CD4-positive, alpha-beta T cell (primary cell): ENCODE measurements at regions not wholly inside any gene's neighbourhood (a gene's known extent, or its start where the extent isn't known, plus 50 kb on each side); places are given as distances from the start of the nearest gene placed in this dataset.

Experiments used
- ATAC-seq: fragments of 200-7000 bp; cut with Tn5 transposase; one replicate; pipeline ENCODE4 v1.10.0; 2022; ENCODE audit warnings: mild to moderate bottlenecking; ENCODE audit not compliant: poor library complexity
- CTCF ChIA-PET: fragments of 350-600 bp; sonication (Branson Sonifier 250); formaldehyde crosslinking; loops from one replicate; lab custom pipeline; 2021; ENCODE audit warnings: antibody characterized with exemption, inconsistent platforms; lab: Charles Lee
- POLR2A ChIA-PET: fragments of 350-600 bp; sonication (Branson Sonifier 250); formaldehyde crosslinking; loops from one replicate; lab custom pipeline; 2021; ENCODE audit warnings: antibody characterized with exemption, inconsistent platforms; lab: Charles Lee
- DNase-seq, 14 experiments: peaks; one replicate each; pipeline ENCODE4 v3.0.0-alpha.2; 2013 to 2020; ENCODE audit warnings: mixed read lengths in 2 of 14
- H3K27ac ChIP-seq, 2 donors: one replicate each; pipeline versions ENCODE4 v1.5.1 to v1.7.0; 2013; ENCODE audit warnings: low read length in 2 of 2, low read depth in 1 of 2, mild to moderate bottlenecking in 1 of 2
- H3K27me3 ChIP-seq, 2 experiments: 1 replicate in 1 of 2; 2 replicates in 1 of 2; pipeline versions ENCODE4 v1.6.1 to v1.7.0; 2013; ENCODE audit warnings: low read length in 2 of 2, control low read depth in 1 of 2, mild to moderate bottlenecking in 1 of 2, moderate library complexity in 1 of 2; ENCODE audit not compliant: insufficient read depth in 2 of 2, control insufficient read depth in 1 of 2
- H3K36me3 ChIP-seq: one replicate; pipeline ENCODE4 v1.6.1; 2013; ENCODE audit warnings: low read length, control low read depth; ENCODE audit not compliant: insufficient read depth
- H3K4me1 ChIP-seq: one replicate; pipeline ENCODE4 v1.6.1; 2013; ENCODE audit warnings: low read length, control low read depth; ENCODE audit not compliant: insufficient read depth
- H3K4me3 ChIP-seq: one replicate; pipeline ENCODE4 v1.5.1; 2013; ENCODE audit warnings: mild to moderate bottlenecking, low read length, moderate library complexity
- H3K9me3 ChIP-seq, 2 experiments: 1 replicate in 1 of 2; 2 replicates in 1 of 2; pipeline versions ENCODE4 v1.6.1 to v1.7.0; 2013; ENCODE audit warnings: low read length in 2 of 2, mild to moderate bottlenecking in 2 of 2, control low read depth in 1 of 2, moderate library complexity in 1 of 2; ENCODE audit not compliant: control insufficient read depth in 1 of 2, insufficient read depth in 1 of 2
- H3K27ac Mint-ChIP-seq: one replicate; pipeline ENCODE4 v1.8.0; 2020; ENCODE audit warnings: mixed read lengths
- H3K27me3 Mint-ChIP-seq: one replicate; pipeline ENCODE4 v1.8.0; 2021; ENCODE audit warnings: mixed read lengths
- H3K36me3 Mint-ChIP-seq: one replicate; pipeline ENCODE4 v1.8.0; 2021; ENCODE audit warnings: low read depth, mixed read lengths
- H3K4me1 Mint-ChIP-seq: one replicate; pipeline ENCODE4 v1.8.0; 2021; ENCODE audit warnings: low read depth, mixed read lengths
- H3K4me3 Mint-ChIP-seq: one replicate; pipeline ENCODE4 v1.8.0; 2020; ENCODE audit warnings: mild to moderate bottlenecking, mixed read lengths
- H3K9me3 Mint-ChIP-seq: one replicate; pipeline ENCODE4 v1.8.0; 2020; ENCODE audit warnings: mixed read lengths
- CTCF ChIP-seq: fragments of 200-600 bp; IDR thresholded peaks from one replicate; pipeline ENCODE4 v1.8.0; 2022; ENCODE audit warnings: antibody characterized with exemption, mild to moderate bottlenecking
- intact Hi-C, 2 experiments: fragments of 100-400 bp; cut with DNase I in 1 of 2; cut with micrococcal nuclease in 1 of 2; formaldehyde crosslinking; loops; one replicate each; pipeline versions ENCODE4 v1.15.1 to v1.9.0; 2023 to 2025; cut with DNase I, micrococcal nuclease

- Histone ChIP-seq H3K27me3 (no peaks in the 10 kb centered on the region), H3K9me3 (peaks cover 0 to 3% of the 10 kb centered on the region in 2 experiments), H3K4me3 (no peak overlapping the region), H3K4me1 (no peaks in the 10 kb centered on the region), H3K27ac (no peak overlapping the region), H3K36me3 (no peaks in the 10 kb centered on the region)
- Mint-ChIP-seq H3K4me3 (no peak overlapping the region), H3K36me3 (no peaks in the 10 kb centered on the region), H3K4me1 (no peaks in the 10 kb centered on the region), H3K9me3 (peaks cover 2% of the 10 kb centered on the region), H3K27ac (no peak overlapping the region), H3K27me3 (no peaks in the 10 kb centered on the region)
- ATAC-seq: no peak
- no peak for TF ChIP-seq CTCF
- ChIA-PET POLR2A (no interaction called here), CTCF (no interaction called here)
- intact Hi-C loops: no loop called here
- no peak for DNase-seq
These were observed 2109.8 kb upstream of the CELF4 start for GRCh38 chr18:39675368-39675767.

GRCh38 chr18:39672171-39672570 lies 2106.6 kb upstream of the CELF4 start:
- DNase-seq (no peak), ATAC-seq (no peak)
- no peak overlapping the region for H3K4me3 ChIP-seq
- Mint-ChIP-seq H3K36me3 (no peaks in the 10 kb centered on the region), H3K4me1 (no peaks in the 10 kb centered on the region), H3K4me3 (no peak overlapping the region), H3K27ac (no peak overlapping the region), H3K9me3 (peaks cover 2% of the 10 kb centered on the region), H3K27me3 (no peaks in the 10 kb centered on the region)
- ChIA-PET POLR2A (no interaction called here), CTCF (no interaction called here)
- H3K27ac ChIP-seq: no peak overlapping the region
- no peak for TF ChIP-seq CTCF
- peaks cover 0 to 8% of the 10 kb centered on the region in 2 experiments for H3K9me3 ChIP-seq
- H3K4me1 ChIP-seq: no peaks in the 10 kb centered on the region
- H3K27me3 ChIP-seq: no peaks in the 10 kb centered on the region
- H3K36me3 ChIP-seq: no peaks in the 10 kb centered on the region
- intact Hi-C loops: no loop called here

GRCh38 chr18:39667905-39668304 lies 2102.3 kb upstream of the CELF4 start:
- DNase-seq (no peak), ATAC-seq (no peak)
- Mint-ChIP-seq H3K9me3 (peaks cover 5% of the 10 kb centered on the region), H3K4me3 (no peak overlapping the region), H3K4me1 (no peaks in the 10 kb centered on the region), H3K36me3 (no peaks in the 10 kb centered on the region), H3K27ac (no peak overlapping the region), H3K27me3 (no peaks in the 10 kb centered on the region)
- no peaks in the 10 kb centered on the region for H3K27me3 ChIP-seq
- CTCF ChIA-PET: no interaction called here
- POLR2A ChIA-PET: no interaction called here
- H3K9me3 ChIP-seq: peaks cover 0 to 14% of the 10 kb centered on the region in 2 experiments
- intact Hi-C loops: no loop called here
- TF ChIP-seq CTCF: no peak
- no peak overlapping the region for H3K4me3 ChIP-seq
- no peaks in the 10 kb centered on the region for H3K4me1 ChIP-seq
- H3K36me3 ChIP-seq: no peaks in the 10 kb centered on the region
- H3K27ac ChIP-seq: no peak overlapping the region
